Astrocyte (in vitro differentiated cells and primary cell): ENCODE measurements at regions not wholly inside any gene's neighbourhood (a gene's known extent, or its start where the extent isn't known, plus 50 kb on each side); places are given as distances from the start of the nearest gene placed in this dataset.

Experiments used
- CTCF ChIP-seq: IDR thresholded peaks from 2 replicates; pipeline ENCODE4 v1.5.1; 2011; ENCODE audit warnings: low read depth, mild to moderate bottlenecking, inconsistent platforms, low read length, moderate library complexity; ENCODE audit not compliant: insufficient read depth
- EZH2 ChIP-seq: IDR thresholded peaks from 2 replicates; pipeline ENCODE4 v1.6.1; 2012; ENCODE audit warnings: mild to moderate bottlenecking, low read length, inconsistent platforms; ENCODE audit not compliant: insufficient read depth

- TF ChIP-seq EZH2 (no peak), CTCF (no peak)
These were observed 1005.6 kb upstream of the LRFN5 start for GRCh38 chr14:40601063-40601462.
